IPS-NIHi11 (cell line): ENCODE measurements at regions not wholly inside any gene's neighbourhood (a gene's known extent, or its start where the extent isn't known, plus 50 kb on each side); places are given as distances from the start of the nearest gene placed in this dataset.
A peak's percentile ranks its signal among the peaks of the same experiment; 100 is the strongest.

Experiments
- DNase-seq: peaks from one replicate; pipeline ENCODE4 v3.0.0; 2012; ENCODE audit warnings: mixed read lengths, low spot score

DNA sequence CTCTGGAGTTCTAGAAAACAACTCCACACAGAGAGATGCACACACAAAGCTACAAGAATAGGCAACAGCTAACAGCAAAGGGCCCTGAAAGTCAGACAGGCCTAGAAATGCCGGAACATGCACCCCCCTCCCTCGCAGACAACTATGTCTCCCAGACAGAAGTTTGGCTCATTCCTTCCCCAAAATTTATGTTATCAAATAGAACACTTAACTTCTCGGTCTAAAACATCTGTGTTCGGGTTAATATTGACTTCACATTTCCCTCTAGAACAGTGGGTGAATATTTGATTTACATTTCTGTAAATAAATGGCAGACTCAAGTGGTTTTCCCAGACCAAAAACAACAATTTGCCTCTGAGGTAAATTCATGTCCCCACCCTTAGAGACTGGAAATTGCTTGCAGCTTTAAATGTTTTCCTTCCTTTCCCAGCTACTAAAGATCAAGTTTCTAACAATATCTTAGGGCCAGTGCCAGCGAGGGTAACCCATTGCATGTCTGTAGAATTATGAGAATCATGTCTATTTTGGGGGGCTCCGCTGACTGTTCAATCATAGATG is 92.5 kb upstream of the INHBA start:
- no peak for DNase-seq

DNA sequence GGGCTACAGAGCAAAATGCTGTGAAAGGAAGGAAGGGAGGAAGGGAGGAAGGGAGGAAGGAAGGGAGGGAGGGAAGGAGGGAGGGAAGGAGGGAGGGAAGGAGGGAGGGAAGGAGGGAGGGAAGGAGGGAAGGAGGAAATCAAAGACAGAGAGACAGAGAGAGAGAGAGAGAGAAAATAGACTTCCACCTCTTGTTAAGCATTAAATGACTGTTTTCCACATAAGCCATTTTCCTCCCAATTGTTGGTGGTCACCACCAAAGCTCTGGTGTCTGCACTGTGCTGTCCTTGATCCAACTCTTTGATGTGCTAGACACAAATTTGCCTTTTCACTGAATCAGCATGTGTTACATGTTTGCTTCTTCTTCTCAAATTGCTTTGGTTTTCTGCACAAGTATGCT is 90.7 kb upstream of the INHBA start:
- DNase-seq = no peak

DNA sequence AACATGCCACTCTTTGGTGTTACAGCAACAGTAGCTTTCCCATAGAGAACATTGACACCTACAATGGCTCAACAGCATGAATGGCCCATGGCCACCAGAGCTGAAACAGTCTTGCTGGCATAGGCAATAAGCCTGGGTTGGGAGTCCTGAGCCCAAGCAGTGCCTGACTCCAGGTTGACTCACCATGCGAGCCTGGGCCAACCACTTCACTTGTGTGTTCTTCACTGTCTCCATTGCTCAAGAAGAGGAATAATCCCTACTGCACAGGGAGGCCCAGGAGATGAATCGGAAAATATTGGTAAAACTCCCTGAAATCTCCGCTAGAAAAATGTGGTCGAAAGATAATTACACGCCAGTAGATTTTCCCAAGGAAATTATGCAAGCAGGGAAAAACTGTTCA is 89.2 kb upstream of the INHBA start:
- no peak for DNase-seq

DNA sequence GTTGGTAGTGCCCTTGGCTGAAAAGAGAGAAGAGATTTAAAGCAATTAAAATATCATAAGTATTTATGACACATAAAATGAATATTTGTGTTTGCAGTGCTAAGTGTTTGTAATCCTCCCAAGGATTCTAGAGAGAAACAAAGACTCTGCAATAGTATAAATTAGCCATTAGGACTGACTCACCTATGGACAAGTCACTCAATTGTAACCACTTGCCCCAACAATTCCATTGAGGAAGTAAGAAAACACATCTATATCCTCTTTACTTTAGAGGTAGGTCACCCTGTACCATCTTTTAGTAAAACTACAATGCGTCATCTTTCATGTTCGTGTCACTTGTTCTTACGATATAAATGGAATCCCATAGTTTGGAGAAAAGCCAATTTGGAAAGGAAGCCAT is 85.7 kb upstream of the INHBA start:
- DNase-seq = no peak

DNA sequence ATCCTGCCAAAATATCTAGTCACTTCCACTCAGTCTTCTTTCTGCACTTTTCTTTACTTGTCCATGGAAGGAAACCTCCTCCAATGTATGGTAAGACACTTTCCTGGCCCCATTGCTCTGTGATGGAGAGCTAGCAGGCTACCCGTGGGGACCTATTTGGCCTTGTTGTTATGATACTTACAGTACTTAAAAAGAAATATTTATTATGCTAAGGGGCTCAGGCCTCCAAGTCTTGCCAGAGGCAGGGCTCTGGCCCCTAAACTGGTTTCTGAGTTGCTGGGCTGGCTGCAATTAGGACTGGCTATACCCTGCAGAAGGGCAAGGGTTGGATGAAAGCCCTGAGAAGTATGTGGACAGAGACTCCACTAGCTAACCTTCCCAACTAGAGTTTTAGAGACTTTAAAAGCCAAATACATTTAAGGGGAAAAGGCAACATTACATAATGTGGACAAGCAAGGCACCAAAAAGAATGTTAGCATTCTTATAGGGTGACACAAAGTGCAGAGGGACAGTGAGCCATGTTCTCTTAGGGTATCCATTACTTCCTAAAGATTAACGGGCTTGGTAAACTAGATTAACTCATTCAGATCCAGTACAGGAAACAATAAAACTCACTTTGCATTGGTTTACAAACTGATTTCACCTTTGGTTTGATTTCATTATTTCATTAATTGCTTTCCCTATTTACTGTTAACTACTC is 84.9 kb upstream of the INHBA start:
- DNase-seq = no peak

GRCh38 chr7:41786944-41787343 is 84.1 kb upstream of the INHBA start:
- no peak for DNase-seq

DNA sequence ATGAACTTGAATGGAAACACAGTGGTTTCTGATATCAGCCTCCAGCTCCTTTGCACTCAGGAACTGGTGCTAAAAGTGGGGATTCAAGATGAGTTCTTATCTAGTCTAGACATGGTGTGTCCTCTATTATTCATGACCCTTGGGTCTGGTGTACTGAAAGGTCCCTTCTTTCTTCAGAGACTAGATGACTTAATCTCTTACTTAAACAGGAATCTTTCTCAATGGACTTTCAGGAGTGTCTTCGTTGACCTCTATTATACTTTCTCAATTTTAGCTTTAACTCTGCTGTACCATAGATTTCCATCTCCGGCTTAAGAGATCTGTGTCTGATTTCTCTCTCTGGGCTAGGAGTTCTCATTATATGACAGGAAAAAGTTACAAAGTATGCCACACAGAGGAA is 83.5 kb upstream of the INHBA start:
- DNase-seq = no peak

GRCh38 chr7:41785840-41786239 is 83.0 kb upstream of the INHBA start:
- DNase-seq = no peak

DNA sequence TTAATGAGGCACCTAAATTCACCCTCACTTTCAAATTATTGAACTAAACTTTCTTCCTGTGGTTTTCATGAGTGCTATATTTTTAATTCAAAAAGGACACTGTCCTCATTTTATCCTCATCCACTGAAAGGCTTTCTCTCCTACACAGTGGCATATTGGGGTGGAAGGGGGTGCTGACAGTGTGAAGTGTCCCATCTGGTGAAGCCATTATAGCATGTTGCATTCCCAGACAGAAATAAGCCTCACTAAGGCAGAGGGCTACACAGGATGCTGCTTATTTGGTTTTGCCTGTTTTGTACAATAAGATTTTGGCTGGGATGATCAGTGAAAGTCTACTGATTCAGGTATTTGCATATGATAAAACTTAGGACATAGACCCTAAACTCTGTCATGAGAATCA is 82.4 kb upstream of the INHBA start:
- DNase-seq = no peak

DNA sequence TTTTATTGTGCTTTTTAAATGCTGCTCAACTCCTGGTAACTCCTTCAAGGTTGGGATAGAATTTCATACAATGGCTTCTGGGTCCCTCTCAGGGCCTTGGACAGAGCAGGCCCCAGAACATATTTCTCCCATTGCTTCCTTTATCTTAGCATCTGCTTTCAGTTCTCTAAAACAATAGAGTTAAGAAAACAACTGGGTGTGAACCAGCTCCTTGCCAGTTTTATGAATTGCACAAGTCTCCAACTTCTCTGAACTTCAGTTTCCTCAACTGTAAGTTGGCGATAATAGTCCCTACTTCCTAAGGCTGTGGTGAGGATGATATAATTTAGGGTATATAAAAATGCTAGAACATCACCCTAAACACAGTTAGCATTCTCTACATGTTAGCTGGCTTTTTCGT is 77.0 kb upstream of the INHBA start:
- no peak for DNase-seq

DNA sequence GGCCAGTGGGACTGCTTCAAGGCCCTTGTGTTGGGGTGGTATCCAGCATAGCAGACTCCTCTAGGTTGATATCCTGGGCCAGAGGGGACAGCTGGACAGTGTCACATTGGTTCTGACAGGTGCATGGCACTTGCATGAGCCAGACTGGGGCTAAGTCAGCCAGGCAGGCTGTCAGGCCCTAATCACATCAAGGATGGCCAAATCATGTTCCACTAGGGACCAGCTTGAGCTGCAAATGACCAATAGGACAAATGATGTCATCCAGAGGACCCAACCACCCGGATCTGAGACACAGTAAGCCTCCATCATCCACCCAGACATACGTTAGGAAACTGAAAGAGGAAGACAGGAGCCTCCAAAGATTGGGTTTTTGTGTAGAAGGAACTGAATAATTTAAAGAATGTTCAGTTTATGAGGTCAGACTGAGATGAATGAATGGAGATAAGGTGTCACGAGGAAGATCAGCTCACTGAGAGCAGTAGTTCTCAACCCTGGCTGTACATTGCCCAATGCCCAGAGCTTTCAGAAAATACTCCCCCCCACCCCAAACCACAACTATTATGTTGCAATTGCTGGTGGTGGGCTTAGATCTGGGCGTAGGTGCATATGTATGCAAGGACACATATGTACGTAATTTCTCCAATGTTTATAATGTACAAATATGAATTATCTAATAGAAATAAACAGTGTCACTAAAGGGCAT is 75.2 kb upstream of the INHBA start:
- DNase-seq = no peak

GRCh38 chr7:41774966-41775365 is 72.1 kb upstream of the INHBA start:
- no peak for DNase-seq

- no peak for DNase-seq
Measured at GRCh38 chr7:41773756-41774155, 70.9 kb upstream of the INHBA start.

DNA sequence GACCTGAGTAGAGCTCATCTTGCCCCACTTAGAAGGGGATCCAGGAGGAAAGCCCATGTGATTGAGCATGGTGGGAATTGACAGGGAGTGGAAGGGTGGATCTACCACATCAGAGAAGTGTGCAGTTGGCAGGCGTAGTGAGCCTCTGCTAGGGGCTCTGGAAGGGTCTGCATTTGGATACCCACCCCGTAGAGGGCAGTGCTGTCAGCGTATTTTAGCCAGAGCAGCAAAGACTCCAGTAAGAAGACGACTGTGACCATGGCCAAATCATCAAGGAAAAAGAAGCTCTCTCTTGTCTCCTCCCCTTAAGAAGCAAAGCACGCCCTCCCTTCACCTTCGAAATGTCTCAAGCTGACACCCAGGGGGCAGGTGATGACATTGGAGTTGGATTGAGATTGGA is 68.8 kb upstream of the INHBA start:
- peak; percentile 29 for DNase-seq

DNA sequence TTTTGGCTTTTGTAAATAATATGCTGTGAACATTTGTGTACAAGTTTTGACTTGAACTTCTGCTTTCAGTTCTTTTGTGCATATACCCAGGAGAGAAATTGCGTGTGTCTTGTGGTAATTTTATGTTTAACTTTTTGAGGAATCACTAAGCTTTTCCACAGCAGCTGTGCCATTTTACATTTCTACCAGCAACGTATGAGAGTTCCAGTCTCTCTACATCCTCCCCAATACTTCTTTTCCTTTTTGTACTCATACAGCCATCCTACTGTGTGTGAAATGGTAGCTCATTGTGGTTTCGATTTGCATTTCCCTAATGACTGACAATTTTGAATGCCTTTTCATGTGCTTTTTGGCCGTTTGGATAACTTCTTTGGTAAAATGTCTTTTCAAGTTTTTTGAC is 66.3 kb upstream of the INHBA start:
- DNase-seq = no peak

DNA sequence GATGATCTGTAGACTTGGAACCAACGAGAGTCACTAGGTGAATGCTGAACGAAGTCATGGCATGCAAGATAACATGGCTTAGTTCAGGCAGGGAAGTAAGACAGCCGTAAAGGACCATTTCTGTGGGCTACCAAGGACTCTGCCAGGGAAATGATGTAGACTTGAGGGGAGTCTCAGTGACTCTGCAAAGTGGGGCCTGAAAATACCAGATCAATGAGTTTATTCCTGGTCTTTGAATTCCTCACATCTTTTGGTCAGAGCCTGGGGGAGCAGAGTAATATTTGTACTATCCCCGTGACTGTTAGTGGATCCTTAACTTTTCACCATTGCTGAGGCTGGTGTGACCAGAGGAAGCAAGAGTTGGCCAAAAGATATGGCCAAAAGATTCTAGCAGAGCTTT is 60.7 kb upstream of the INHBA start:
- no peak for DNase-seq

DNA sequence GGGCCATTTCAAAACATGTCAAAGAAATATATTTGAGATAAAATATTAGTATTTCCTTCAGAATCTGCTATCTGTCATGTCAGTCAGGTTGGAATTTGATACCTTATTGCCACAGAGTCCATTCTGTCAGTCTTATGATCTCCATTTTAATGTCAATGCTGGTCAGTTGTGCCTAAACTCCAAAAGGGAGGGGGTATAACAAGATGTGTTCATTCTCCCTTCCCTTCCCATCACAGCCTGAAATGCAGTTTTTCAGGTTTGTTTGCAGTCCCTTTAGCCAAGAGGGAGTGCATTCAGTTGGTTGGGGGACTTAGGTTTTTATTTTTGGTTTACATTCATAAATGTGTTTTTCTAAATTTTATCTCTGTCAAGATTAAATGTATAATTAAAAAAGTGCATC is 59.8 kb upstream of the INHBA start:
- no peak for DNase-seq

- DNase-seq = no peak
Measured at GRCh38 chr7:41760293-41760692, 57.4 kb upstream of the INHBA start.

- DNase-seq = no peak
Measured at GRCh38 chr7:41758321-41758720, 55.4 kb upstream of the INHBA start.

- DNase-seq = no peak
Measured at GRCh38 chr7:41756650-41757182, 53.8 kb upstream of the INHBA start.

DNA sequence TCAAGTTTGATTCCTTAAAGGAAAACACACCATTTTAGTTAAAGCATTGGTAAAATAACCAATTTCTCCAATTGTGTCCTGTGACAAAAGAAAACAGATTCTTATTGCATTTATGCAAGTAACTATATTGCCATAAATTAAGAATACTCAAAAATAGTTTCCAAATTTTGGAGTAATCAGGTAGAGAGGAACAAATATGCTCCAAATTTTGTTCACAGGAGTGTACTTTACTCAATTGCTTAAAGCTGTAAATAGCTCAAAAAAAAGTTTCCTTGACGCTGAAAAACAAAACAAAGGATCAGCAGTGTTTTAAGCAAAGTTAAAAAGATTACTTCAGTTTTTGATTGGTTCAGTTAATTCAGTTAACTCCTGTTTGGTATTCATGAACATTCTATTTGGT is 52.2 kb upstream of the INHBA start:
- no peak for DNase-seq

DNA sequence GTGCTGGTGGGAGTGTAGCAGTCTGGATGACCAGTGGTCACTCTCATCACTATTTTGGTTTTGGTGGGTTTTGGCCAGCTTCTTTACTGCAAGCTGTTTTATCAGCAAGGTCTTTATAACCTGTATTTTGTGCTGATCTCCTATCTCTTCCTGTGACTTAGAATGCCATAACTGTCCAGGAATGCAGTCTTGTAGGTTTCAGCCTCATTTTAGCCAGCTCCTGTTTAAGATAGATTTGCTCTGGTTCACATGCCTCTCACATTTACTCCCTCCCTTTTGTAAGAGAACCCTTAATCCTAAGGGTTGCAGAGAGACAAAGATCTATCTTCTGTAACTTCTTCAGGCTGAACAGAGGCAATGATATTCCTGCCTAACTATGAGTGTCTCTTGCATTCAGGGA is 51.2 kb upstream of the INHBA start:
- DNase-seq = no peak
